ENCODE measurements at regions not wholly inside any gene's neighbourhood (a gene's known extent, or its start where the extent isn't known, plus 50 kb on each side); places are given as distances from the start of the nearest gene placed in this dataset.

GRCh38 chr2:48870942-48871341 is 115.4 kb upstream of the LHCGR start:
- no peaks in the 10 kb centered on the region for H3K4me1 Mint-ChIP-seq
- no peak for DNase-seq
- Histone ChIP-seq H2AFZ (ENCODE audit: insufficient read depth, low read depth, low read length, poor library complexity, severe bottlenecking) (no peak overlapping the region), H3K4me2 (replicated peaks; ENCODE audit: extremely low read depth, low read length, poor library complexity, severe bottlenecking) (no peak overlapping the region), H3K9ac (ENCODE audit: insufficient read depth, low read length, poor library complexity, severe bottlenecking) (no peak overlapping the region), H3K27ac (ENCODE audit: low read depth in 1 of 2, low read length in 2 of 2) (no peak overlapping the region), H3K27me3 (ENCODE audit: control insufficient read depth in 2 of 2, insufficient read depth in 2 of 2, low read length in 2 of 2) (no peaks in the 10 kb centered on the region), H3K79me2 (ENCODE audit: insufficient read depth, low read length) (no peaks in the 10 kb centered on the region), H3K36me3 (replicated peaks in 1 of 2; ENCODE audit: control insufficient read depth in 1 of 2, insufficient read depth in 2 of 2, low read length in 2 of 2) (no peaks in the 10 kb centered on the region), H3K9me3 (replicated peaks in 1 of 2; ENCODE audit: control insufficient read depth in 1 of 2, insufficient read depth in 1 of 2, low read length in 2 of 2) (no peaks in the 10 kb centered on the region), H4K20me1 (ENCODE audit: insufficient read depth, low read length) (no peaks in the 10 kb centered on the region), H3K4me3 (replicated peaks in 1 of 3; ENCODE audit: low read depth in 2 of 3, low read length in 3 of 3) (no peak overlapping the region), H3K4me1 (ENCODE audit: control insufficient read depth in 1 of 2, insufficient read depth in 2 of 2, low read length in 2 of 2) (no peaks in the 10 kb centered on the region)
- H3K36me3 Mint-ChIP-seq, result no peaks in the 10 kb centered on the region
- no peak overlapping the region for H3K4me3 Mint-ChIP-seq
- H3K27me3 Mint-ChIP-seq (ENCODE audit: low read depth in 3 of 3), result no peaks in the 10 kb centered on the region
- H3K27ac Mint-ChIP-seq, result no peak overlapping the region
- TF ChIP-seq CTCF (IDR thresholded peaks at IDR 0.05), result no peak
- peaks cover 0 to 6% (median 0%) of the 10 kb centered on the region in 7 donors for H3K9me3 Mint-ChIP-seq
- intact Hi-C loops (cut with micrococcal nuclease), result no loop called here
- 82% methylated on average over 3 of the region's 4 CpGs for WGBS (ENCODE audit: insufficient coverage)

GRCh38 chr2:48870503-48870902 is 115.0 kb upstream of the LHCGR start:
- Histone ChIP-seq H3K9ac (ENCODE audit: insufficient read depth, low read length, poor library complexity, severe bottlenecking) (no peak overlapping the region), H3K4me1 (ENCODE audit: control insufficient read depth in 1 of 2, insufficient read depth in 2 of 2, low read length in 2 of 2) (no peaks in the 10 kb centered on the region), H4K20me1 (ENCODE audit: insufficient read depth, low read length) (no peaks in the 10 kb centered on the region), H3K4me2 (replicated peaks; ENCODE audit: extremely low read depth, low read length, poor library complexity, severe bottlenecking) (no peak overlapping the region), H3K27ac (ENCODE audit: low read depth in 1 of 2, low read length in 2 of 2) (no peak overlapping the region), H2AFZ (ENCODE audit: insufficient read depth, low read depth, low read length, poor library complexity, severe bottlenecking) (no peak overlapping the region), H3K4me3 (replicated peaks in 1 of 3; ENCODE audit: low read depth in 2 of 3, low read length in 3 of 3) (no peak overlapping the region), H3K36me3 (replicated peaks in 1 of 2; ENCODE audit: control insufficient read depth in 1 of 2, insufficient read depth in 2 of 2, low read length in 2 of 2) (no peaks in the 10 kb centered on the region), H3K79me2 (ENCODE audit: insufficient read depth, low read length) (no peaks in the 10 kb centered on the region), H3K9me3 (replicated peaks in 1 of 2; ENCODE audit: control insufficient read depth in 1 of 2, insufficient read depth in 1 of 2, low read length in 2 of 2) (no peaks in the 10 kb centered on the region), H3K27me3 (ENCODE audit: control insufficient read depth in 2 of 2, insufficient read depth in 2 of 2, low read length in 2 of 2) (no peaks in the 10 kb centered on the region)
- no peak for DNase-seq
- Mint-ChIP-seq H3K36me3 (no peaks in the 10 kb centered on the region), H3K4me3 (no peak overlapping the region), H3K9me3 (peaks cover 0 to 6% (median 0%) of the 10 kb centered on the region in 7 donors), H3K27me3 (ENCODE audit: low read depth in 3 of 3) (no peaks in the 10 kb centered on the region), H3K4me1 (no peaks in the 10 kb centered on the region), H3K27ac (no peak overlapping the region)
- intact Hi-C loops (cut with micrococcal nuclease), result no loop called here
- 67% methylated on average over 1 of the region's 2 CpGs for WGBS (ENCODE audit: insufficient coverage)
- no peak for TF ChIP-seq CTCF (IDR thresholded peaks at IDR 0.05)

All from CD14-positive monocyte (primary cell).